HUES48 (cell line): ENCODE measurements at regions not wholly inside any gene's neighbourhood (a gene's known extent, or its start where the extent isn't known, plus 50 kb on each side); places are given as distances from the start of the nearest gene placed in this dataset.
A peak's percentile ranks its signal among the peaks of the same experiment; 100 is the strongest.

Experiments
- H3K27ac ChIP-seq: one replicate; pipeline ENCODE4 v1.7.0; 2013; ENCODE audit warnings: low read depth, low read length, inconsistent platforms
- H3K27me3 ChIP-seq: 2 replicates; pipeline ENCODE4 v1.6.1; 2013; ENCODE audit warnings: mild to moderate bottlenecking, low read length; ENCODE audit not compliant: control insufficient read depth, insufficient read depth
- H3K36me3 ChIP-seq: 2 replicates; pipeline ENCODE4 v1.6.1; 2013; ENCODE audit warnings: low read length; ENCODE audit not compliant: control insufficient read depth, insufficient read depth
- H3K4me1 ChIP-seq: 2 replicates; pipeline ENCODE4 v1.6.1; 2013; ENCODE audit warnings: mild to moderate bottlenecking, low read length; ENCODE audit not compliant: control insufficient read depth, insufficient read depth
- H3K4me3 ChIP-seq: 2 replicates; pipeline ENCODE4 v1.5.1; 2013; ENCODE audit warnings: mild to moderate bottlenecking, low read depth, low read length
- H3K9ac ChIP-seq: 2 replicates; pipeline ENCODE4 v1.6.1; 2013; ENCODE audit warnings: mild to moderate bottlenecking, low read depth, low read length, moderate library complexity
- H3K9me3 ChIP-seq: 2 replicates; pipeline ENCODE4 v1.6.1; 2013; ENCODE audit warnings: low read length; ENCODE audit not compliant: control insufficient read depth, insufficient read depth

DNA sequence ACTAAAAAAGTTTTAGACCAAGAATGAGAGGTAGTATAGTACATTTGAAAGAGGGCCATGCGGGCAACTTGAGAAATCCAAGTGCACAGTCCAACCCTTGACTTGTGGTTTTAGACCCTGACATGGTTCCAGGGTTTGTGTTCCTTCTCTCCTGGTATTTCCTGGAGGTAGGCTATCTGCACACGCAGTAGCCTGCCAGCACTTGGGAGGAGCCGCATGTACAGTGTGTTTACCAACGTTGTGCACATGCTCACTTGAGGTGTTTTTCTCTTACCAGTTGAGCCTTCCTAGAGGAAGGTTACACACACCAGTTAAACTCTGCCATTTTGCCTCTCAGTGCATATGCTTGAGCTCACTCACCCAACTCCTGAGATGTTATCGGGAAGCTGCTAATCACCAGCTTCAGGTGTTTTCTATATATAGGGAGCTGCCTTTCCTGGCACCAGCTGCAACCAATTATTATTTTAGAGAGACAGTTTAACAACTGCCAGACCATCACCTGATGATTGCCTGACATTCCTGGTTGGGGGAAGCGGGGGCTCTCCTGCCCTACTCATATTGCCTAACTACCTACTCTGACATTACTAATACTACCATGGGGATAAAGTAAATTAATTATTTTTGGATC is 593.4 kb upstream of the TUSC1 start:
- H3K4me1 ChIP-seq, result no peaks in the 10 kb centered on the region; the same call in 1 of the 2 replicates
- H3K27me3 ChIP-seq, result no peaks in the 10 kb centered on the region
- no peaks in the 10 kb centered on the region for H3K36me3 ChIP-seq
- no peak overlapping the region for H3K9ac ChIP-seq
- no peak overlapping the region for H3K27ac ChIP-seq
- H3K4me3 ChIP-seq, result no peak overlapping the region
- no peaks in the 10 kb centered on the region for H3K9me3 ChIP-seq

DNA sequence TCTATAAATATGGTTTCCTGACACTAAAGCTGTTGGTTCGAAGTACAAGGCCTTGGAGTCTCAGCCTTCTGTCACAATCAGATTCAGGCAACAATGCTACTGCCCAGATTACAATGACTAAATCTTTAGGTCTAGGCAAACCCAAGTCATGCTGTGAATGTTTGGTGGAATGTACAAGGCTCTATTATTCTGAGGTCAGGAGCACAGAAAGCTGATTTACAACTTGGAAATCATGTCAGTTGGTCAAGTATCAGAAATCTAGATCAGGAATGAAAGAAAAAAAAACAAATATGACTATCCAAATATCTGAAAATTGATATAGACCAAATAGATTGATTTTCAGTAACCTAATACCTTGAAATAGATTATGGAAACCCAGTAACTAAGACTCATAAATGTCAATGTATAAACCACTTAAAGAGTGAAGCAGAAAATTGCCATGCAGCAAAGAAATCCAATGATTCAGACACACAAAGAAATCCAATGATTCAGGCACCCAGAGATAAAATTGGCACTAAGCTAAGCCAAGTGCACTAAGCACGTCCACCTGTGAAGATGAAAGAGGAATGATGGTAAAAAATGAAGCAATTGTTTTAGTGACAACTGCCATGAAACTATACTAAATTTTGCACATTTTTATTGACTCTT is 588.0 kb upstream of the TUSC1 start:
- no peak overlapping the region for H3K27ac ChIP-seq
- H3K4me3 ChIP-seq, result no peak overlapping the region
- H3K36me3 ChIP-seq, result no peaks in the 10 kb centered on the region
- no peaks in the 10 kb centered on the region for H3K27me3 ChIP-seq
- 0 out of 2 replicates have a peak, but pooled peaks cover under 1% of the 10 kb centered on the region for H3K9me3 ChIP-seq
- H3K4me1 ChIP-seq, result 0 out of 2 replicates have a peak, but pooled peaks cover 6% of the 10 kb centered on the region
- no peak overlapping the region for H3K9ac ChIP-seq

DNA sequence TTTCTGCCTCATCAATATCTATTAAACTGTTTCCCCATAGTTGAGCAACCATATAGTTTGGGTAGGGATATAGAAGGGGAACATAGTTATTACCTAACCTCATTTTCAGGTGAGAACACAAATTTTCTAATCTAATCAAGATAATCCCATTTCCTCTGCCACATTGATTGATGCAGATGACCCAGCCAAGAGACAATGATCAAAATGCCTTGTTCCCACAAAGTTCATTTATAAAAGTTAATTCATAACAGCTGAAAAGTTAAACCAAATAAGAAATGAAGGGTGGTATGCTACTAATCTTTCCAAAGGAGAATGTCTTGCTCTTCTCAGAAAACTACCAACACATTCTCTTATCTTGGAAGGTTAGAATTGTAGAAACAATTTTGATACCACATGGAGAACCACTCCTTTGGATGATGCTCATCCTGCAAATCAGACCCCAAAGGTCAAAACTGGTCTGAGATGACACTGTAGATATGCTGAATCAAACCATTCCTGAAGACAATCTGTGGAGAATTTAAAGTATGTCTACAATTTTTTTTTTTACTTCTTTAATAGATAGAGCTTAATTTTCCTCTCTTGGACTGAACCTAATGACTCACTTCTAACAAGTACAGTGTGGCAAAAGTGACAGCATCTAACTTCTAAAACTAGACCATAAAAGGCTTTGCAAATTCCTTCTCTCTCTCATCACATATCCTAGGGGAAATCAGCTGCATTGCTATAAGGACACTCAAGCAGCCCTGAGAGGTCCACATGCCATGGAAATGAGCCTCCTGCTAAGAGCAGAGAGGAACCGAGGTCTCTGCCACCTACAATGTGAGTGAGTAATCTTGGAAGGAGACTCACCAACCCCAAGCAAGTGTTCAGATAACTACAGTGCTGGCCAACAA is 586.7 kb upstream of the TUSC1 start:
- Histone ChIP-seq H3K27ac (no peak overlapping the region), H3K36me3 (no peaks in the 10 kb centered on the region), H3K4me3 (no peak overlapping the region), H3K9me3 (peaks cover 5% of the 10 kb centered on the region; the same call in 1 of the 2 replicates), H3K9ac (no peak overlapping the region), H3K4me1 (0 out of 2 replicates have a peak, but pooled peaks cover 6% of the 10 kb centered on the region), H3K27me3 (no peaks in the 10 kb centered on the region)

DNA sequence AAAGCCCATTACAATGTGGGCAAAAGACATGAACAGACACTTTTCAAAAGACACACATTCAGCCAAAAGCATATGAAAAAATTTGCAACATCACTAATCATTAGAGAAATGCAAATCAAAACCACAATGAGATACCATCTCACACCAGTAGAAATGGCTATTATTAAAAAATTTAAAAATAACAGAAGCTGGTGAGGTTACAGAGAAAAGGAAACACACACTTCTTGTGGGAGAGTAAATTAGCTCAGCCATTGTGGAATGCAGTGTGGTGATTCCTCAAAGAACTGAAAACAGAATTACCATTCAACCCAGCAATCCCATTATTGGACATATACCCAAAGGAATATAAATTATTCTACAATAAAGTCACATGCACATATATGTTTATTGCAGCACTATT is 585.2 kb upstream of the TUSC1 start:
- Histone ChIP-seq H3K36me3 (no peaks in the 10 kb centered on the region), H3K4me3 (no peak overlapping the region), H3K9ac (no peak overlapping the region), H3K9me3 (peaks cover 5% of the 10 kb centered on the region; the same call in 1 of the 2 replicates), H3K27me3 (no peaks in the 10 kb centered on the region), H3K27ac (no peak overlapping the region), H3K4me1 (0 out of 2 replicates have a peak, but pooled peaks cover 6% of the 10 kb centered on the region)

DNA sequence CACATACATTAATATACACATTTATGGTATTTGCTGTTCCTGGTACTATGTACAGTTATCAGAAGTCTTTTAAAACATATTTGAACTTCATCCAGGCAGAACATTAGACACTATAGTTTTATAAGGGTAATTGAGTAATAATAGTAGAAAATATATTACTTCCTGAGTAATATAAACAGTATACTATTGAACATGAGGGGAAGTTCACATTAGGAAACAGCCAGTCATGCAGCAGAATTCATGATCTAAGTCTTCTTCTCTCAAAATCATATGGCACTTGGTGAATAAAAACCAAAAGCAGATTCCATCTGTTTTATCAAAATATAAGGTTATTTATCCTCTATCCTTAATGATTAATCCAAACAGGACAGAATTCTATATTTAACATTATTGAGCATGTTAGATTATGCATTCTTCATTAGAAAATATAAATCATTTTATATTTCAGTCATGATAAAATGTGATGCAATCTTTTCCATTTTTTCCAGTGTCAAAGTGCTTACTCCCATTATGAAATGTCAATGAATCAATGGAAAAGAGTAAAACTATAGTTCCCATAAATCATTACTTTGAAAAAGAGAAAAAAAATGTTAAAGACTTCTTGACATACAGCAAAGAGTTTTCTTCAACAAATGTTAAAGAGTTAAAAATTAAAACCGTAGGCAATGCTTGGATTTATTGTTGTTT is 584.3 kb upstream of the TUSC1 start:
- Histone ChIP-seq H3K9me3 (peaks cover 5% of the 10 kb centered on the region; the same call in 1 of the 2 replicates), H3K4me3 (no peak overlapping the region), H3K9ac (no peak overlapping the region), H3K27me3 (no peaks in the 10 kb centered on the region), H3K27ac (no peak overlapping the region), H3K4me1 (0 out of 2 replicates have a peak, but pooled peaks cover 6% of the 10 kb centered on the region), H3K36me3 (no peaks in the 10 kb centered on the region)

DNA sequence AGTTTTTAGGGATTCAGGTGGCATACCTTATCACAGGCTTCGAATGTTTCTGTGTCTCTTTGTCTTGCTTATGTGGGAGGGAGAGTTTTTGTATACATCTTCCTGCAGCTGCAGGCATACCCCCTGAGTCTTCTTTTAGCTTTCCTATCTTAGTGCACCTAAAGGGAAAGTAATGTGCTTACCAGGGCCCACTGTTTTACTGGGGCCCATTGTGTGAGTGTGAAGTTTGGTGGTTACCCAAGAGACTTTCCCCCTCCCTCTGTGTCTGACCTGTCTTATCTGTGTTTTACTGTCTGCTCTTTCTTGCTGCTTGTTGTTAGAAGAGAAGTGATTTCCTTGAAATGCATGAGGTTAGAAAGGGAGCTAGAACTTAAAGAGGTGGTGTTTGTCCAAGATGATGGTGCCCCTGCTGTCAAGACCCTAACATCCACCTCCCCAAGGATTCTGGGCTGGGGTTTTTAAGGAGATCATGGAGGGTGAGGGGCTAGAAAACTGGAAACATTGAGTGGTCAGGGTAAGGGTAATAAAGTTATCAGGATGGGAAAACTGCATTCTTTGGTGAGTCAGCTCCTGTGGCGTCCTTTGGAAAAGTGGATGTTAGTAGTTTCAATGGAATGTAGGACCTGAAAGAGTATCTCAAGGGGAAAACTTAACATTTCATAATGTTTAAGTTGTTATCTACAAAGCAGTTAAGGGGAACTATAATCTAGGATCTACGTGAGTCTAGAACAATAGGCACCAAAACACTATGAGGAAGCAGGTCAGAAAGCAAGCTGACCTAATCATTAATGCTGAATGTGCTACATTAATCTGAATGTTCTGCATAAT is 583.5 kb upstream of the TUSC1 start:
- H3K9ac ChIP-seq, result no peak overlapping the region
- H3K27me3 ChIP-seq, result no peaks in the 10 kb centered on the region
- H3K4me1 ChIP-seq, result 0 out of 2 replicates have a peak, but pooled peaks cover 6% of the 10 kb centered on the region
- H3K4me3 ChIP-seq, result no peak overlapping the region
- H3K36me3 ChIP-seq, result no peaks in the 10 kb centered on the region
- H3K27ac ChIP-seq, result peak overlapping the region; percentile 39
- peaks cover 5% of the 10 kb centered on the region; the same call in 1 of the 2 replicates for H3K9me3 ChIP-seq

DNA sequence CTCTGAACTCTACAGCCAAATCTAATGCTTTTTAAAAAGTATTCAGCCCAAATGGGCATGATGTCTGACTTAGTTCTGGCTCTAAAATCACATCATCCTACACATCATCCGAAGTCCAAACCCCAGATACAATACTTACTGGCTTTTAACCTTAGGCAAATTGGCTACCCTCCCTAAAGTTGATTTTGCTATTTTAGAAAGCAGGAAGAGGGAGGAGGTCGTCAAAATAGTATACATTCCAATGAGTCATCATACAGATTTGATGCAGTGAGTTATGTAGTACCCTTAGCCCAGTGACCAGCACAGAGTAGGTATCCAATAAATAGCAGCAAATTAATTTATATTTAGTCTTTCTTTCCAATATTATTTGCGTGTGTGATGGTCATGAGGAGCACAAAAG is 582.0 kb upstream of the TUSC1 start:
- Histone ChIP-seq H3K9me3 (peaks cover 5% of the 10 kb centered on the region; the same call in 1 of the 2 replicates), H3K36me3 (no peaks in the 10 kb centered on the region), H3K4me1 (0 out of 2 replicates have a peak, but pooled peaks cover 6% of the 10 kb centered on the region), H3K9ac (no peak overlapping the region), H3K27ac (no peak overlapping the region), H3K27me3 (no peaks in the 10 kb centered on the region), H3K4me3 (no peak overlapping the region)

DNA sequence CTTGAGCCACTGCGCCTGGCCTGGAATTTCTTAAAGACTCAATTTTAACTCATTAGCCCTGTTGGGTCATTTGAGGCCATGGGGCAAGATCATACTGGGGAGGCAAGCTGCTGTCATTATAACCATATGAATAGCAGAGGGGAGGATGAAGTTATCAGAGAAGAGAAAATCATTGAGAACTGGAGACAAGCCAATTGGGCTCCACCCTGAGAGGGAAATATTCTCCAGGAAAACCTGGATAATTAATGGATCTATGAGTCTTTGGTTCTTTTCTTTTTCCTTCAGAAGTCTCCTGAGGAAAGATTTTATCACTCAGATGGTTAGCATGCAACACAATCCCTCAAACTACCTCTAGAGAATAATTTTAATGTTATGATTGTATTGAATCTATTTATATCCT is 569.6 kb upstream of the TUSC1 start:
- Histone ChIP-seq H3K9ac (no peak overlapping the region), H3K27ac (no peak overlapping the region), H3K4me1 (no peaks in the 10 kb centered on the region), H3K27me3 (no peaks in the 10 kb centered on the region), H3K4me3 (no peak overlapping the region), H3K36me3 (no peaks in the 10 kb centered on the region), H3K9me3 (peaks cover 8% of the 10 kb centered on the region)

DNA sequence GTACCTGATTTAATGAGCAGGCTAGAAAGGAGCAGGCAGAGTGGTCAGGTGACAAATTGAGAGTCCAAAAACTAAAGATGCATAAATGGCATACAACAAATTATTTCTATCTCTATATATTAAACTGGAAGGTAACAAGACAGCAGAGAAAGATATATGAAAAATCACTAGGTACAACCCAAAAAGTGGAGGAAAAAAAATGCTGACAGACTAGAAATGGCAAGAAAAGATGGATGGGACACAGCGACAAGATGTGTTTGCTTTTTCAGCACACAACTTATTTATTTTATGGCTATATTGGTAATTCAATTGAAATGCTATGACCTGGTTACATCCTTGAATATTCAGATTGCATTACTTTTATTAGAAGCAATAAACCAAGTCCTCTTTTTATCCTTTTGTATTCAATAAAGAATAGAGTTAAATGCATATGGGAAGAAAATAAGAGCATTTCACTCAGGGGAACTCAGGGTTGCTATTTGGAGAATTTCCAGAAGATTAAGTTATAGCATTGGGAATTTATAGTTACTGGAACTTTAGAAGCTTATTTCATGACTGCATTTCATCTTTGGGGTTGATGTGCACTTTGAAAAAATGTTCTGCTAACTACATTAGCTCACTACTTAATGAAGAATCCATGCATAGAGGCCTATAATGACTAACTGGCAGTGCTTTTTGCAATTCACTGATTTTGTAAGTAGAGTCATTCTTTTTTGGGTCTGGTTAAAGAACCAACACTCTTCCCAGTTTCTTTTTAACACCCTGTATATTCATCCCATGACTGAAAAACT is 566.6 kb upstream of the TUSC1 start:
- H3K9ac ChIP-seq, result no peak overlapping the region
- peaks cover 8% of the 10 kb centered on the region for H3K9me3 ChIP-seq
- H3K27me3 ChIP-seq, result no peaks in the 10 kb centered on the region
- no peaks in the 10 kb centered on the region for H3K36me3 ChIP-seq
- no peak overlapping the region for H3K27ac ChIP-seq
- no peaks in the 10 kb centered on the region for H3K4me1 ChIP-seq
- H3K4me3 ChIP-seq, result no peak overlapping the region
